K562 (cell line): ENCODE measurements at regions not wholly inside any gene's neighbourhood (a gene's known extent, or its start where the extent isn't known, plus 50 kb on each side); places are given as distances from the start of the nearest gene placed in this dataset.

Experiments used
- ATAC-seq: fragments of 200-7000 bp; cut with Tn5 transposase; 3 replicates; pipeline ENCODE4 v1.9.1; 2020; ENCODE audit warnings: moderate library complexity
- BruUV-seq: library from RNA; stranded (reverse); fragments of 400-500 nt; replicated peaks from 2 replicates; lab custom pipeline; 2021; lab: Mats Ljungman, UMichigan
- CTCF ChIA-PET: fragments of 300-600 bp; formaldehyde crosslinking; extraction: SDS; loops from one replicate; lab custom pipeline; 2021; ENCODE audit warnings: low intra/inter-chr PET ratio; lab: Yijun Ruan, JAX
- POLR2A ChIA-PET: fragments of 300-600, 350-650 bp; sonication (Branson Sonifier 250); formaldehyde crosslinking; extraction: SDS; loops from one replicate; lab custom pipeline; 2021; ENCODE audit warnings: antibody characterized with exemption, inconsistent platforms; lab: Yijun Ruan, JAX
- DNase-seq, 4 experiments: peaks; one replicate each; pipeline versions ENCODE4 v3.0.0 to v3.0.0-alpha.2; 2011 to 2018; ENCODE audit warnings: low spot score in 3 of 4, mixed read lengths in 3 of 4; ENCODE audit errors: extremely low read depth in 1 of 4
- FAIRE-seq: peaks from 2 replicates; lab custom pipeline; 2011; peaks lifted over from hg19 to GRCh38; lab: Jason Lieb, UNC
- H2AFZ ChIP-seq: 2 replicates; pipeline ENCODE4 v1.6.0; 2011; ENCODE audit warnings: low read depth, low read length, control low read depth, inconsistent platforms
- H3K27ac ChIP-seq: fragments of 200-600 bp; 3 replicates; pipeline ENCODE4 v1.8.0; 2011; ENCODE audit warnings: low read depth, mild to moderate bottlenecking, control low read depth, inconsistent platforms, low read length, moderate library complexity, mixed read lengths; ENCODE audit errors: extremely low read depth
- H3K27me3 ChIP-seq, 2 experiments: fragments of 300-600 bp in 1 of 2; 2 replicates in 1 of 2; 3 replicates in 1 of 2; pipeline versions ENCODE4 v1.6.0 to v1.8.0; 2011; ENCODE audit warnings: inconsistent platforms in 2 of 2, low read length in 2 of 2, mild to moderate bottlenecking in 1 of 2, mixed read lengths in 1 of 2, moderate library complexity in 1 of 2; ENCODE audit not compliant: control insufficient read depth in 2 of 2, insufficient read depth in 2 of 2
- H3K36me3 ChIP-seq: fragments of 300-600 bp; 3 replicates; pipeline ENCODE4 v1.8.0; 2011; ENCODE audit warnings: mild to moderate bottlenecking, low read length, inconsistent platforms; ENCODE audit not compliant: control insufficient read depth, insufficient read depth
- H3K4me1 ChIP-seq, 2 experiments: fragments of 200-600 bp in 1 of 2; replicated peaks in 1 of 2; 2 replicates in 1 of 2; 3 replicates in 1 of 2; pipeline versions ENCODE4 v1.5.1 to v1.8.0; 2011; ENCODE audit warnings: inconsistent platforms in 2 of 2, low read length in 2 of 2, mild to moderate bottlenecking in 1 of 2, mixed read lengths in 1 of 2, moderate library complexity in 1 of 2; ENCODE audit not compliant: control insufficient read depth in 2 of 2, insufficient read depth in 2 of 2
- H3K4me2 ChIP-seq: 2 replicates; pipeline ENCODE4 v1.6.1; 2011; ENCODE audit warnings: low read length, control low read depth, inconsistent platforms, mixed read lengths; ENCODE audit not compliant: insufficient read depth
- H3K4me3 ChIP-seq: fragments of 200-600 bp; sonication (generic), shearing (Covaris generic); 2 replicates; pipeline ENCODE4 v1.5.1; 2016; ENCODE audit warnings: control low read depth, inconsistent platforms
- H3K79me2 ChIP-seq: fragments of 200-600 bp; 3 replicates; pipeline ENCODE4 v1.8.0; 2011; ENCODE audit warnings: low read length, inconsistent platforms; ENCODE audit not compliant: control insufficient read depth, insufficient read depth
- H3K9ac ChIP-seq, 2 experiments: 2 replicates each; pipeline versions ENCODE4 v1.6.0 to v1.6.1; 2011; ENCODE audit warnings: low read depth in 2 of 2, low read length in 2 of 2, control low read depth in 1 of 2, inconsistent platforms in 1 of 2, mild to moderate bottlenecking in 1 of 2, mixed read lengths in 1 of 2; ENCODE audit not compliant: insufficient read depth in 1 of 2
- H3K9me1 ChIP-seq: one replicate; pipeline ENCODE4 v1.6.0; 2011; ENCODE audit warnings: inconsistent platforms, mild to moderate bottlenecking, low read length, moderate library complexity; ENCODE audit not compliant: control insufficient read depth, insufficient read depth
- H3K9me3 ChIP-seq: replicated peaks from 2 replicates; pipeline ENCODE4 v1.5.1; 2011; ENCODE audit warnings: low read depth, low read length, inconsistent platforms; ENCODE audit not compliant: control insufficient read depth, insufficient read depth
- H4K20me1 ChIP-seq: replicated peaks from 2 replicates; pipeline ENCODE4 v1.6.1; 2011; ENCODE audit warnings: low read length, inconsistent platforms, mixed read lengths; ENCODE audit not compliant: control insufficient read depth, insufficient read depth
- CSDE1 ChIP-seq, 2 experiments: fragments of 450-650 bp; IDR thresholded peaks; 2 replicates each; pipeline ENCODE4 v1.6.1; 2016; ENCODE audit warnings: mild to moderate bottlenecking in 1 of 2
- GTF2F1 ChIP-seq: IDR thresholded peaks from 2 replicates; pipeline ENCODE4 v1.6.1; 2011; ENCODE audit warnings: low read depth, low read length, improper control_type of control experiment
- OTX1 ChIP-seq: fragments of 450-650 bp; formaldehyde crosslinking; IDR thresholded peaks from 2 replicates; pipeline ENCODE4 v1.4.0; 2022; ENCODE audit warnings: mild to moderate bottlenecking
- ZC3H8 ChIP-seq: fragments of 450-650 bp; IDR thresholded peaks from 2 replicates; pipeline ENCODE4 v1.6.1; 2017
- ZNF134 ChIP-seq: fragments of 250-450 bp; sonication (Bioruptor Pico); conservative IDR thresholded peaks from 2 replicates; pipeline ENCODE4 v1.4.0; 2020
- ZNF408 ChIP-seq: fragments of 250-450 bp; sonication (Bioruptor Pico); IDR thresholded peaks from 2 replicates; pipeline ENCODE4 v1.4.0; 2020; ENCODE audit warnings: low read depth, mild to moderate bottlenecking, moderate library complexity
- ZNF449 ChIP-seq: fragments of 250-450 bp; sonication (Bioruptor Pico); IDR thresholded peaks from 2 replicates; pipeline ENCODE4 v1.8.0; 2022; ENCODE audit warnings: moderate library complexity, mild to moderate bottlenecking, inconsistent platforms
- ZNF589 ChIP-seq: fragments of 200-800 bp; sonication (Bioruptor generic); IDR thresholded peaks from 2 replicates; pipeline ENCODE4 v1.6.1; 2016; ENCODE audit warnings: low read depth, missing genetic modification characterization, missing compliant biosample characterization
- ZNF699 ChIP-seq: fragments of 250-450 bp; sonication (Bioruptor Pico); IDR thresholded peaks from 2 replicates; pipeline ENCODE4 v1.8.0; 2021; ENCODE audit warnings: mild to moderate bottlenecking, moderate library complexity; ENCODE audit not compliant: insufficient replicate concordance
- ZNF717 ChIP-seq: fragments of 250-450 bp; sonication (Bioruptor Pico); IDR thresholded peaks from 2 replicates; pipeline ENCODE4 v1.5.0; 2021
- WGBS: fragments of 100-300 bp; shearing (Covaris generic); methylation state at CpG from one replicate; pipeline ENCODE4 v1.1.6; 2016; ENCODE audit warnings: low coverage, mixed read lengths; ENCODE audit not compliant: insufficient coverage; ENCODE audit errors: missing lambda C conversion rate; 5-methylcytosine and 5-hydroxymethylcytosine counted together
- in situ Hi-C: fragments of 300-500 bp; cut with MboI; formaldehyde crosslinking; loops from 4 replicates; pipeline ENCODE4 v1.15.0; 2018; ENCODE audit warnings: inconsistent platforms, mixed read lengths
- intact Hi-C: fragments of 100-400 bp; cut with micrococcal nuclease; formaldehyde crosslinking; loops from 2 replicates; pipeline ENCODE4 v1.14.2; 2022
- TF ChIP-seq, protein P1 (sequence below): IDR thresholded peaks from 2 replicates; pipeline ENCODE4 v1.6.1; 2016; ENCODE audit warnings: missing genetic modification characterization, missing compliant biosample characterization
- TF ChIP-seq, protein P2 (sequence below): sonication (generic); formaldehyde crosslinking; IDR thresholded peaks from 2 replicates; pipeline ENCODE4 v1.8.0; 2022; ENCODE audit warnings: mild to moderate bottlenecking, missing genetic modification reagents

DNA sequence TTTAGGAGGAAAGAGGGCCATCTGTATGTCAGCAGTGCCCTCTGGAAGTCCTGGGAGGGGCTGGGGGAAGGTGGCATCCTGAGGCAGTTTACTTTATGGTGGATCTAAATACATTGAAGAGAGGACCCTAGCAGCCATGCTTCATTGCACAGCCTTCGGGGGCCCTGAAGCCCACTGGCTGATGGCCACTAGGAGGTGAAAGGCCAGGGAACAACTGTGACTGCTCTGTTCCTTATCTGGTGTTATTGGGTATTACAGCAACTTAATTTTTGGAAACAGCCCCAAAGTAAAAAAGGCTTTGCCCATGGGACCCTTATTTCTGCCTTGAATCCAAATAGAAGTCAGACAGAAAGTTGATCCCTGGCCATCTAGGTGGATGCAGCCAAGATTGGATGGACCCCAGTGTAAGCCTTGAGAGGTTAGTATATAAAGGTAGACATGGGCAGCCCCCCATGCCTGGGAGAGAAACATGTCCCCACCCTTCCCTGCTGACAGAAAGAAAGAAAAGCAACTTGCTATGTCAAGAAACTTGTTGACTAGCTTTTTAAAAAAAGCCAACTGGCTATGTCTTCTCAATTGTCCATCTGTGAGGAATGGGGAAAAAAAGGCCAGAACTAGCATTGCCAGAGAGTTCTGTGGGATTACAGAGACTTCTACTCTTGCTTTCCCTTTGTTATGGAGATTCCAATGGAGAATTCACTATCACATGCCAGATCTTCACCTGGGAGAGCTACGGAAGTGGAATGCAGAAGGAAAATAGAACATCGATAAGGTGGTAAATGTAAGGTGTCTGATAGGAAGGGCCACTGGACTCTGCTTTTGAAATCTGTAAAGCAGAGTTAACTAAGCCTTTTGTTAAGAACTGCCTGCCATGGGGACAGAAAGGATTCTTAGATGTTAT, 58.6 kb upstream of the OSR1 start:
- H3K36me3 ChIP-seq, result no peaks in the 10 kb centered on the region
- DNase-seq (no peak), ATAC-seq (no peak)
- no peaks in the 10 kb centered on the region for H3K4me1 ChIP-seq
- TF ChIP-seq OTX1 (CRISPR knock-in tag), result no peak
- TF ChIP-seq, protein P1, sequence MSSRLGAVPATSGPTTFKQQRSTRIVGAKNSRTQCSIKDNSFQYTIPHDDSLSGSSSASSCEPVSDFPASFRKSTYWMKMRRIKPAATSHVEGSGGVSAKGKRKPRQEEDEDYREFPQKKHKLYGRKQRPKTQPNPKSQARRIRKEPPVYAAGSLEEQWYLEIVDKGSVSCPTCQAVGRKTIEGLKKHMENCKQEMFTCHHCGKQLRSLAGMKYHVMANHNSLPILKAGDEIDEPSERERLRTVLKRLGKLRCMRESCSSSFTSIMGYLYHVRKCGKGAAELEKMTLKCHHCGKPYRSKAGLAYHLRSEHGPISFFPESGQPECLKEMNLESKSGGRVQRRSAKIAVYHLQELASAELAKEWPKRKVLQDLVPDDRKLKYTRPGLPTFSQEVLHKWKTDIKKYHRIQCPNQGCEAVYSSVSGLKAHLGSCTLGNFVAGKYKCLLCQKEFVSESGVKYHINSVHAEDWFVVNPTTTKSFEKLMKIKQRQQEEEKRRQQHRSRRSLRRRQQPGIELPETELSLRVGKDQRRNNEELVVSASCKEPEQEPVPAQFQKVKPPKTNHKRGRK, result no peak
- TF ChIP-seq ZC3H8, result no peak
- TF ChIP-seq ZNF699, result no peak
- no peak for TF ChIP-seq ZNF134 (CRISPR knock-in tag)
- no peak for TF ChIP-seq ZNF408 (CRISPR knock-in tag)
- no peak for TF ChIP-seq GTF2F1
- no peak for TF ChIP-seq ZNF589
- TF ChIP-seq ZNF717 (CRISPR knock-in tag), result no peak
- no peak for TF ChIP-seq ZNF449 (CRISPR knock-in tag)
- TF ChIP-seq CSDE1 (IDR thresholded peaks at IDR 0.05), result no peak
- TF ChIP-seq, protein P2, sequence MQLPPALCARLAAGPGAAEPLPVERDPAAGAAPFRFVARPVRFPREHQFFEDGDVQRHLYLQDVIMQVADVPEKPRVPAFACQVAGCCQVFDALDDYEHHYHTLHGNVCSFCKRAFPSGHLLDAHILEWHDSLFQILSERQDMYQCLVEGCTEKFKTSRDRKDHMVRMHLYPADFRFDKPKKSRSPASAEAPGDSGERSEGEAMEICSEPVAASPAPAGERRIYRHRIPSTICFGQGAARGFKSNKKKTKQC, result no peak
- TF ChIP-seq, all 486 proteins: peak for 0
- WGBS, result 5% methylated on average over 3 of the region's 3 CpGs
- ChIA-PET CTCF (no interaction called here), POLR2A (no interaction called here)
- in situ Hi-C loops, result no loop called here
- no peak overlapping the region for H3K4me3 ChIP-seq
- no peak overlapping the region for H3K4me2 ChIP-seq
- intact Hi-C loops, result no loop called here
- no TSS peak for BruUV-seq
- H3K79me2 ChIP-seq, result no peaks in the 10 kb centered on the region
- no peaks in the 10 kb centered on the region for H3K9me3 ChIP-seq
- H3K27ac ChIP-seq, result no peak overlapping the region
- no peaks in the 10 kb centered on the region for H4K20me1 ChIP-seq
- no peak overlapping the region for H3K9ac ChIP-seq
- no peak overlapping the region for H2AFZ ChIP-seq
- no peaks in the 10 kb centered on the region for H3K9me1 ChIP-seq
- no peaks in the 10 kb centered on the region for H3K27me3 ChIP-seq
- FAIRE-seq, result no peak
